ENCODE measurements at regions not wholly inside any gene's neighbourhood (a gene's known extent, or its start where the extent isn't known, plus 50 kb on each side); places are given as distances from the start of the nearest gene placed in this dataset.
"Not testable (repeated sequence)": the region's sequence is repeated elsewhere in the genome, so short reads cannot be mapped to it uniquely, and the experiment has no call there.

- intact Hi-C loops (cut with DNase I); DNase-seq; ATAC-seq (ENCODE audit: poor library complexity): not testable (repeated sequence)
Measured at GRCh38 chr1:244999644-245000043, 135.3 kb upstream of the HNRNPU start.

GRCh38 chr1:244998717-244999346, 134.5 kb upstream of the HNRNPU start:
- intact Hi-C loops (cut with DNase I): no loop called here
- no peak for ATAC-seq (ENCODE audit: poor library complexity)
- no peak for DNase-seq

DNA sequence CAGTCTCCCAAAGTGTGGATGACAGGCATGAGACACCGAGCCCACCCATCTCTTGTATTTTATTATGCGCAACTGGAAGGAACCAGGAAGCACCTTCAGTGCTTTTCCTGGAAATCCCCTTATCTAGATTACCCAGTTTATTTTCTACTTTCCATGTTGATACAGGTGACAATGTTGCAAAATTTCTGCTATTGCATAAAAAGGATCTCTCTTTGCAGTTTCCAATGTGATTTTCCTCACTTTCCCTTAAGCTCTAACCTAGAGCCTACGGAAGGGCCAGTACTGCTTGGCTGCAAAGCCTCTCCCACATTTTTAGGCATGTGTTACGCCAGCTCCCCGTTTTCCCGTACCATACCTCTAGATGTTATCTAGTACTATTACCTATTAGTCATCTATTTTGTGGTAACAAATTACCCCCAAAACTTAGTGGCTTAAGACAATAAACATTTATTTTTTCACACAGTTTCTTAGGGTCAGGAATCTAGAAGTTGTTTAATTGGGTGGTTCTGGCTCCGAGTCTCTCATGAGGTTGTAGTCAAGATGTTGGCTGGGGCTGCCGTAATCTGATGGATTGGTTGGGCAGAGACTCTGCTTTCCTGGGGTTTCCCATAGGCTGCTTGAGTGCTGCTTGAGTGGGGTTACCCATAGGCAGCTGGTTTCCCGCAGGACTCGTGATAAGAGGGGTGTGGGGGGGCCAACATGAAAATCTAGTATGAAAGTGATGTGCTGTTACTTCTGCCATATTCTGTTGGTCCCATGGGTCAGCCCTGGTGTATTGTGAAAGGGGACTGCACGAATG, 131.5 kb upstream of the HNRNPU start:
- ATAC-seq (ENCODE audit: poor library complexity): no peak
- DNase-seq: no peak
- intact Hi-C loops (cut with DNase I): no loop called here

GRCh38 chr1:244992833-244993232, 128.5 kb upstream of the HNRNPU start:
- ATAC-seq (ENCODE audit: poor library complexity): no peak
- intact Hi-C loops (cut with DNase I): no loop called here
- DNase-seq: no peak

DNA sequence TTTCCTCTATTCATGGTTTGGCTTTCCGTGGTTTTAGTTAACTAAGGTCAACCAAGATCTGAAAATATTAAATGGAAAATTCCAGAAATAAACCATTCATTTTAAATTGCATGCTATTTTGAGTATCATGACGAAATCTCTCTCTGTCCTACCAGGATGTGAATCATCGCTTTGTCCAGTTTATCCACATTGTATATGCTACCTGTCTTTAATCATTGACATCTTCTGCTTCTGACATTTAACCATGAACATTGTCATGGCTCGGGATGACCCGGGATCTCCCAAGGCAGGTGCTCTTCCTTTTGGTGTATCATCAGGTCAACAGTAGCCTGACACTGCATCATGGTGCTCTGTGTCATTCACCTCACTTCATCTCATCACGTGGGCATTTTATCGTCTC, 125.5 kb upstream of the HNRNPU start:
- no peak for ATAC-seq (ENCODE audit: poor library complexity)
- intact Hi-C loops (cut with DNase I): no loop called here

GRCh38 chr1:244988521-244988920, 124.2 kb upstream of the HNRNPU start:
- no peak for DNase-seq
- intact Hi-C loops (cut with DNase I): no loop called here
- ATAC-seq (ENCODE audit: poor library complexity): no peak

More for the DNA sequence above, 125.5 kb upstream of the HNRNPU start:
- no peak for DNase-seq

DNA sequence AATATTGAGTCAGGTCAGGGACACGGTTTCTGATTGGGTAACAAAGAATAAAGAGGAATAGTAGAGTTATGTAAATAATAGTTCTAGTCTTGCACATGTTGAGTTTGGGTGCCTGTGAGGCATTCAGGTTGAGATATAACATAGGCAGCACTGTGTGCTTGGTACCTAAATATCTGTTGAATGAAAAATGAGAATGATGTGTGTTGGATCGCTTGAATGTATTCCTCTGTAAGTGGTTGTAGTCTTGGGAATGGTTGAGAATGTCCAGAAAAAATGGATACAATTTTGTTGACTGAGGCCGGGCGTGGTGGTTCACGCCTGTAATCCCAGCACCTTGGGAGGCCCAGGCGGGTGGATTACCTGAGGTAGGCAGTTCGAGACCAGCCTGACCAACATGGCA, 116.3 kb upstream of the HNRNPU start:
- DNase-seq (no peak), ATAC-seq (ENCODE audit: poor library complexity) (no peak)
- intact Hi-C loops (cut with DNase I): no loop called here

- DNase-seq (no peak), ATAC-seq (ENCODE audit: poor library complexity) (no peak)
- intact Hi-C loops (cut with DNase I): loop anchor here (5.0 to 10.0 kb wide), 2 partner anchors 68 to 140 kb away; partner anchors contain the start of gene COX20
Measured at GRCh38 chr1:244974550-244974949, 110.2 kb upstream of the HNRNPU start.

GRCh38 chr1:244974106-244974505, 109.8 kb upstream of the HNRNPU start:
- ATAC-seq (ENCODE audit: poor library complexity) (no peak), DNase-seq (no peak)
- intact Hi-C loops (cut with DNase I): loop anchor here (5.0 to 10.0 kb wide), 2 partner anchors 68 to 139 kb away; partner anchors contain the start of gene COX20

- ATAC-seq (ENCODE audit: poor library complexity): no peak
- intact Hi-C loops (cut with DNase I): loop anchor here (2.0 to 10.0 kb wide), 3 partner anchors 71 to 137 kb away; partner anchors contain the start of genes COX20 and HNRNPU
- no peak for DNase-seq
Measured at GRCh38 chr1:244971552-244972216, 107.3 kb upstream of the HNRNPU start.

- intact Hi-C loops (cut with DNase I): loop anchor here (2.0 to 10.0 kb wide), 3 partner anchors 71 to 136 kb away; partner anchors contain the start of genes COX20 and HNRNPU
- ATAC-seq (ENCODE audit: poor library complexity): peak; percentile 85
- DNase-seq: peak; percentile 96
Measured at GRCh38 chr1:244970744-244971551, 106.6 kb upstream of the HNRNPU start.

DNA sequence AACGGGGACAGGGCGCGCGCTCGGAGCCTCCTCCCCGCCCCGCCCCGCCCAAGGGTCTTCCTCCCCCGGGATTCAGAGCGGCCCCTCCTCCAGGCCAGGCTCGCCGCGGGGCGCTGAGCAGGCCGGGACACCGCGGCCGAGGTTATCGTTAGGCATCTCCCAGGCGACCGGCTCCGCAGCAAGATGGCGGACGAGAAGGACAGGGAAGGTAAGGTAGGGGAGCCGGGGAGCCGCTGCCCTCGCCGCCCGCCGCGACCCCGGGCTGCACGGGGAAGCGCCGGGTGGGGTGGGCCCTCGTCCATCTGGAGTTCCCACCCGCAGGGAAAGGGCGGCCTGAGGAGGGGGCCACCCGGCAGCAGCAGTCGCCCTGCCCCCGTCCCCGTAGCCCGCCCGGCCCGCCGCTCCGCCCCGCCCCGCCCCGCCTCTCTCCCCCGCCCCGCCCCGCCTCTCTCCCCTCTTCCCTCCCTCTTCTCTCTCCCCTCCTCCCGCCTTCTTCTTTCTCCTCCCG, 105.9 kb upstream of the HNRNPU start:
- peak; percentile 90 for DNase-seq
- intact Hi-C loops (cut with DNase I): loop anchor here (2.0 to 10.0 kb wide), 3 partner anchors 72 to 135 kb away; partner anchors contain the start of genes COX20 and HNRNPU
- peak; percentile 74 for ATAC-seq (ENCODE audit: poor library complexity)

DNA sequence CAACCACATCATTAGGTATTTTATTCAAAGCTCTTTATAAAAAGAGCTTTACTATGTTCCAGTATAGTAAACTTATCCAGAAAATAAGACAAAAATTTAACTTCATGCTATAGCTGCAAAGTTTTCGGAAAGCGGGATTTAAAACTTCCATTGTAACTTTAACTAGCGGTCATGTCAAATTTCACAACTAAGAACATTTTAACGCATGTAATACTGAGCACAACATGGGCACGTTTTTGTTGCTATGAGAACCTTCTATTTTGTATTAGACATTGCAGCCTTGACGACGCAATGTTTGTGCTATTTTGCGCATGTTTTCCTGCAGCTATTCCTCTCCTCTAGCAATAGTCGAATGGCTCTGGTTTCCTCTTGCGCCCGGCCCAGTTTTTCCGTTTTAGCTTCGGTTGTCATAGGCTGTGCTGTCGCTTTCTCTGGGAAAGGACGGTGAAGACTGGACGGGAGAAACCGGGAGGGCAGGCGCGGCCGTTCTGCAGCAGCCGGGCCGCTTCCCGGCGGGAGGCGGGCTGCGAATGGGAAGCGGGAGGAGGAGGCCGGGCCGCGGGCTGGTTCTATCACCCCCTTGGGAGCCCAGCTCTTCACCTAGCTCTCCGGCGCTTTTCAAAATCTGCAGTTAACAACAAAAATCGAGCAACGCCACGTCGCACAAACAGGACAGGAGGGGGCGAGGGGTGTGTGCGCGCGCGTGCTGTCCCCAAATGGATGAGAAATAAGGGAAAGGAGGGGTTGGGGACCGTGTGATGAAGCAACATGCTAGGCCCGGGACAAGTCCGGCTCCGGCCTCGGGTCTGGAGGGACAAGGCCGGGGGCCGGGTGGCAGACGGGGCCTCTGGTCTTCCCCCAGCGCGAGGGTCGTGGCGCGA, 105.3 kb upstream of the HNRNPU start:
- intact Hi-C loops (cut with DNase I): loop anchor here (2.0 to 10.0 kb wide), 3 partner anchors 73 to 135 kb away; partner anchors contain the start of genes COX20 and HNRNPU
- DNase-seq (peak; percentile 87), ATAC-seq (ENCODE audit: poor library complexity) (peak; percentile 61)

DNA sequence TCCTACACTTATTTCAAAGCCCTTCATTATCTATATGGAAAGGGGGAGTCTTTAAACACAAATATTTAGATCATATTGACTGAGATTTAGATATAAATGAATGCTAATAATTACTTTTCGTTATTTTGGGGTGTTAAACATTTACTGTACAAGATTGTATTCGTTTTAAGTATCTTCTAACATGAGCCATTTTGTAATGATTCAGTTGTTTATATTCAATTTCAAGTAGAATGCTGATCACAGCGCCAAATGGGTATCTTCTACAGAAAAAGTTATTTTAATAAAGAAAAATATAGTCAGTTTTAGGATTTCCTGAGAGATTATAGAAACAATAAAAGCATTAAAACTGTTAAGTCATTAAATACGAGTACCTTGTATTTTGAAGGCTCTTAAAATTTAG, 104.5 kb upstream of the HNRNPU start:
- intact Hi-C loops (cut with DNase I): no loop called here
- DNase-seq (no peak), ATAC-seq (ENCODE audit: poor library complexity) (no peak)

DNA sequence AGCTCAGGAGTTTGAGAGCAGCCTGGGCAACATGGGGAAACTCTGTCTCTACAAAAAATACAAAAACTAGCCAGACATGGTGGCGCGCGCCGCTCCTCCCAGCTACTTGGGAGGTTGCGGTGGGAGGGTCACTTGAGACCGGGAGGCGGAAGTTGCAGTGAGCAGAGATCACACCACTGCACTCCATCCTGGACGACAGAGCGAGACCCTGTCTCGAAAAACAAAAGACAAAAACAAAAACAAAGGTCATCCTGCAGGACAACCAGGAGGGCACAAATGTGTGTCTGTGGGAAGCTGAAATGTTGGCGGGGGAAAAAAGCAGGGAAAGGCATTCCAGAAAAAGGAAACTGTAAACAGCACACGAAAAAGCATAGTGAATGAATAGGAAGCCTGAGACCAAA, 104.1 kb upstream of the HNRNPU start:
- no peak for DNase-seq
- intact Hi-C loops (cut with DNase I): no loop called here

DNA sequence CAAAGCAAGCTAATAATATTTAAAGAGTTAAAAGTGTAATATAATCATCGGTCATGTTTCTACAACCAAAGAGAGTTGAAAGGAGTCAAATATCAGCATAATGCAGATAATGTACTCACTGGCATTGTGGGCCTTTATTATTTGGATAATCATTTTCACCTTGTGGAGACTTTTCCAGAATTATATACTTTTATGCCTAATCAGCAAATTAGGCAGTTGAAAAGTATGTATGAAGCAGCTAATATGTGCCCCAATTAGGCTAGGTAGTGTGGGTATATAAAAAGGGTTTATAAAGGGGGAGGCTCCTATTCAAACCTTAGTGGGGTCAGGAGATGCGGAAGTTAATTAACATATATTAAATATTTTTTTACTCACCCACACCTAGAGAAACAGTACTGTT, 102.8 kb upstream of the HNRNPU start:
- no peak for DNase-seq
- no peak for ATAC-seq (ENCODE audit: poor library complexity)
- intact Hi-C loops (cut with DNase I): no loop called here

More for the DNA sequence above, 104.1 kb upstream of the HNRNPU start:
- ATAC-seq (ENCODE audit: poor library complexity): no peak

Data from Right ventricle myocardium superior (tissue), 1 donor.